ENCODE measurements at regions not wholly inside any gene's neighbourhood (a gene's known extent, or its start where the extent isn't known, plus 50 kb on each side); places are given as distances from the start of the nearest gene placed in this dataset.

GRCh38 chr9:79446523-79447307 is 125.0 kb upstream of the TLE4 start:
- Histone ChIP-seq H3K18ac (ENCODE audit: low read depth in 1 of 2, low read length in 2 of 2) (no peak overlapping the region), H4K91ac (ENCODE audit: low read length) (no peak overlapping the region), H3K4me1 (ENCODE audit: control insufficient read depth, insufficient read depth, low read depth, low read length) (no peaks in the 10 kb centered on the region), H3K79me1 (replicated peaks; ENCODE audit: low read length, poor library complexity, severe bottlenecking) (no peaks in the 10 kb centered on the region), H3K4me2 (ENCODE audit: low read length, poor library complexity, severe bottlenecking) (no peak overlapping the region), H3K27me3 (ENCODE audit: control insufficient read depth in 1 of 2, insufficient read depth in 1 of 2, low read length in 2 of 2) (no peaks in the 10 kb centered on the region), H3K9me3 (ENCODE audit: control insufficient read depth, low read length) (no peaks in the 10 kb centered on the region), H2BK120ac (ENCODE audit: low read depth, low read length) (no peak overlapping the region), H2BK5ac (ENCODE audit: low read depth, low read length, poor library complexity, severe bottlenecking) (no peak overlapping the region), H3K27ac (ENCODE audit: low read length, poor library complexity, severe bottlenecking) (no peak overlapping the region), H3K9ac (ENCODE audit: low read length) (no peak overlapping the region), H2BK12ac (ENCODE audit: low read length in 2 of 2) (no peak overlapping the region), H3K4ac (ENCODE audit: low read depth in 1 of 2, low read length in 2 of 2) (no peak overlapping the region), H4K8ac (ENCODE audit: low read length) (no peak overlapping the region), H3K36me3 (ENCODE audit: control insufficient read depth in 1 of 2, insufficient read depth in 2 of 2, low read depth in 1 of 2, low read length in 2 of 2) (no peaks in the 10 kb centered on the region), H2BK15ac (ENCODE audit: low read depth, poor library complexity, severe bottlenecking) (no peak overlapping the region), H3K23ac (ENCODE audit: low read length in 2 of 2) (no peak overlapping the region), H3K4me3 (ENCODE audit: insufficient read depth in 1 of 2, low read depth in 1 of 2, low read length in 2 of 2) (no peak overlapping the region), H3K14ac (ENCODE audit: low read length in 2 of 2) (no peak overlapping the region), H2AFZ (ENCODE audit: low read depth, low read length) (no peak overlapping the region), H2AK5ac (ENCODE audit: low read length, severe bottlenecking) (no peak overlapping the region)
- no peak for DNase-seq
- 71% methylated on average over 3 of the region's 4 CpGs for WGBS

- peaks cover 2% of the 10 kb centered on the region for H3K9me3 ChIP-seq (ENCODE audit: control insufficient read depth, low read length)
- no peak overlapping the region for H3K4me3 ChIP-seq (ENCODE audit: insufficient read depth in 1 of 2, low read depth in 1 of 2, low read length in 2 of 2)
- H3K4me1 ChIP-seq (ENCODE audit: control insufficient read depth, insufficient read depth, low read depth, low read length): no peaks in the 10 kb centered on the region
- no peak overlapping the region for H2BK120ac ChIP-seq (ENCODE audit: low read depth, low read length)
- H3K4me2 ChIP-seq (ENCODE audit: low read length, poor library complexity, severe bottlenecking): no peak overlapping the region
- no peak for DNase-seq
- H3K4ac ChIP-seq (ENCODE audit: low read depth in 1 of 2, low read length in 2 of 2): no peak overlapping the region
- H3K27me3 ChIP-seq (ENCODE audit: control insufficient read depth in 1 of 2, insufficient read depth in 1 of 2, low read length in 2 of 2): no peaks in the 10 kb centered on the region
- no peak overlapping the region for H3K9ac ChIP-seq (ENCODE audit: low read length)
- no peak overlapping the region for H4K8ac ChIP-seq (ENCODE audit: low read length)
- H2AK5ac ChIP-seq (ENCODE audit: low read length, severe bottlenecking): no peak overlapping the region
- no peak overlapping the region for H2AFZ ChIP-seq (ENCODE audit: low read depth, low read length)
- H2BK12ac ChIP-seq (ENCODE audit: low read length in 2 of 2): no peak overlapping the region
- H4K91ac ChIP-seq (ENCODE audit: low read length): no peak overlapping the region
- WGBS: 95% methylated on average over 3 of the region's 3 CpGs
- H3K27ac ChIP-seq (ENCODE audit: low read length, poor library complexity, severe bottlenecking): no peak overlapping the region
- H2BK15ac ChIP-seq (ENCODE audit: low read depth, poor library complexity, severe bottlenecking): no peak overlapping the region
- no peak overlapping the region for H3K23ac ChIP-seq (ENCODE audit: low read length in 2 of 2)
- no peaks in the 10 kb centered on the region for H3K36me3 ChIP-seq (ENCODE audit: control insufficient read depth in 1 of 2, insufficient read depth in 2 of 2, low read depth in 1 of 2, low read length in 2 of 2)
- no peak overlapping the region for H2BK5ac ChIP-seq (ENCODE audit: low read depth, low read length, poor library complexity, severe bottlenecking)
- no peak overlapping the region for H3K14ac ChIP-seq (ENCODE audit: low read length in 2 of 2)
- H3K18ac ChIP-seq (ENCODE audit: low read depth in 1 of 2, low read length in 2 of 2): no peak overlapping the region
- no peaks in the 10 kb centered on the region for H3K79me1 ChIP-seq (replicated peaks; ENCODE audit: low read length, poor library complexity, severe bottlenecking)
Measured at GRCh38 chr9:79447308-79447605, 124.5 kb upstream of the TLE4 start.

GRCh38 chr9:79447762-79448161 is 124.0 kb upstream of the TLE4 start:
- Histone ChIP-seq H3K79me1 (replicated peaks; ENCODE audit: low read length, poor library complexity, severe bottlenecking) (no peaks in the 10 kb centered on the region), H3K9me3 (ENCODE audit: control insufficient read depth, low read length) (peaks cover 6% of the 10 kb centered on the region), H4K91ac (ENCODE audit: low read length) (no peak overlapping the region), H3K14ac (ENCODE audit: low read length in 2 of 2) (no peak overlapping the region), H3K36me3 (ENCODE audit: control insufficient read depth in 1 of 2, insufficient read depth in 2 of 2, low read depth in 1 of 2, low read length in 2 of 2) (no peaks in the 10 kb centered on the region), H3K4me3 (ENCODE audit: insufficient read depth in 1 of 2, low read depth in 1 of 2, low read length in 2 of 2) (no peak overlapping the region), H2BK15ac (ENCODE audit: low read depth, poor library complexity, severe bottlenecking) (no peak overlapping the region), H2BK5ac (ENCODE audit: low read depth, low read length, poor library complexity, severe bottlenecking) (no peak overlapping the region), H3K9ac (ENCODE audit: low read length) (no peak overlapping the region), H2BK120ac (ENCODE audit: low read depth, low read length) (no peak overlapping the region), H3K4me1 (ENCODE audit: control insufficient read depth, insufficient read depth, low read depth, low read length) (no peaks in the 10 kb centered on the region), H2AK5ac (ENCODE audit: low read length, severe bottlenecking) (no peak overlapping the region), H2BK12ac (ENCODE audit: low read length in 2 of 2) (no peak overlapping the region), H3K23ac (ENCODE audit: low read length in 2 of 2) (no peak overlapping the region), H3K4me2 (ENCODE audit: low read length, poor library complexity, severe bottlenecking) (no peak overlapping the region), H2AFZ (ENCODE audit: low read depth, low read length) (no peak overlapping the region), H4K8ac (ENCODE audit: low read length) (no peak overlapping the region), H3K18ac (ENCODE audit: low read depth in 1 of 2, low read length in 2 of 2) (no peak overlapping the region), H3K27me3 (ENCODE audit: control insufficient read depth in 1 of 2, insufficient read depth in 1 of 2, low read length in 2 of 2) (no peaks in the 10 kb centered on the region), H3K4ac (ENCODE audit: low read depth in 1 of 2, low read length in 2 of 2) (peak overlapping the region in 1 of 2 experiments; percentile 37), H3K27ac (ENCODE audit: low read length, poor library complexity, severe bottlenecking) (no peak overlapping the region)
- no peak for DNase-seq
- WGBS: 44% methylated on average over 4 of the region's 5 CpGs

- Histone ChIP-seq H2BK12ac (ENCODE audit: low read length in 2 of 2) (no peak overlapping the region), H2BK15ac (ENCODE audit: low read depth, poor library complexity, severe bottlenecking) (no peak overlapping the region), H4K8ac (ENCODE audit: low read length) (no peak overlapping the region), H3K27ac (ENCODE audit: low read length, poor library complexity, severe bottlenecking) (no peak overlapping the region), H3K4me3 (ENCODE audit: insufficient read depth in 1 of 2, low read depth in 1 of 2, low read length in 2 of 2) (no peak overlapping the region), H2BK5ac (ENCODE audit: low read depth, low read length, poor library complexity, severe bottlenecking) (no peak overlapping the region), H3K23ac (ENCODE audit: low read length in 2 of 2) (no peak overlapping the region), H3K36me3 (ENCODE audit: control insufficient read depth in 1 of 2, insufficient read depth in 2 of 2, low read depth in 1 of 2, low read length in 2 of 2) (no peaks in the 10 kb centered on the region), H4K91ac (ENCODE audit: low read length) (no peak overlapping the region), H3K9me3 (ENCODE audit: control insufficient read depth, low read length) (peaks cover 11% of the 10 kb centered on the region), H2AK5ac (ENCODE audit: low read length, severe bottlenecking) (no peak overlapping the region), H2BK120ac (ENCODE audit: low read depth, low read length) (no peak overlapping the region), H3K4me2 (ENCODE audit: low read length, poor library complexity, severe bottlenecking) (no peak overlapping the region), H3K79me1 (replicated peaks; ENCODE audit: low read length, poor library complexity, severe bottlenecking) (no peaks in the 10 kb centered on the region), H3K18ac (ENCODE audit: low read depth in 1 of 2, low read length in 2 of 2) (no peak overlapping the region), H3K14ac (ENCODE audit: low read length in 2 of 2) (no peak overlapping the region), H3K9ac (ENCODE audit: low read length) (no peak overlapping the region), H3K4me1 (ENCODE audit: control insufficient read depth, insufficient read depth, low read depth, low read length) (no peaks in the 10 kb centered on the region), H3K27me3 (ENCODE audit: control insufficient read depth in 1 of 2, insufficient read depth in 1 of 2, low read length in 2 of 2) (no peaks in the 10 kb centered on the region), H2AFZ (ENCODE audit: low read depth, low read length) (no peak overlapping the region), H3K4ac (ENCODE audit: low read depth in 1 of 2, low read length in 2 of 2) (no peak overlapping the region)
- no peak for DNase-seq
Measured at GRCh38 chr9:79452265-79452664, 119.5 kb upstream of the TLE4 start.
